ENCODE measurements at regions not wholly inside any gene's neighbourhood (a gene's known extent, or its start where the extent isn't known, plus 50 kb on each side); places are given as distances from the start of the nearest gene placed in this dataset.

- TF ChIP-seq CTCF (conservative IDR thresholded peaks at IDR 0.05; ENCODE audit: low read depth, low read length) = no peak
- no peak for TF ChIP-seq EZH2 (IDR thresholded peaks at IDR 0.05; ENCODE audit: borderline replicate concordance, low read depth, low read length, poor library complexity, severe bottlenecking)
These were observed 85.1 kb downstream of the METRNL start for GRCh38 chr17:83164490-83164889.

Data from A673 (cell line).